ENCODE measurements at regions not wholly inside any gene's neighbourhood (a gene's known extent, or its start where the extent isn't known, plus 50 kb on each side); places are given as distances from the start of the nearest gene placed in this dataset.

- CTCF ChIA-PET: no interaction called here
- no peak for FAIRE-seq
- Histone ChIP-seq H3K27me3 (ENCODE audit: control insufficient read depth in 2 of 2, insufficient read depth in 2 of 2, low read length in 2 of 2) (peaks cover 2% of the 10 kb centered on the region in 2 experiments), H3K9me1 (replicated peaks; ENCODE audit: control insufficient read depth, extremely low read depth, insufficient read depth, low read length) (no peaks in the 10 kb centered on the region), H3K9me3 (replicated peaks; ENCODE audit: control insufficient read depth, insufficient read depth, low read length) (no peaks in the 10 kb centered on the region), H4K20me1 (replicated peaks; ENCODE audit: control insufficient read depth, extremely low read depth, insufficient read depth, low read length) (no peaks in the 10 kb centered on the region), H3K4me3 (replicated peaks in 1 of 3; ENCODE audit: insufficient read depth in 1 of 3, low read depth in 1 of 3, low read length in 3 of 3) (no peak overlapping the region), H3K4me2 (ENCODE audit: insufficient read depth, low read length) (no peak overlapping the region), H3K79me2 (ENCODE audit: control insufficient read depth, insufficient read depth, low read length) (no peaks in the 10 kb centered on the region), H3K27ac (ENCODE audit: insufficient read depth, low read depth, low read length) (no peak overlapping the region), H3K36me3 (ENCODE audit: control insufficient read depth in 2 of 2, extremely low read depth in 1 of 2, insufficient read depth in 2 of 2, low read length in 2 of 2) (no peaks in the 10 kb centered on the region), H3K4me1 (ENCODE audit: control insufficient read depth, extremely low read depth, insufficient read depth, low read length) (no peaks in the 10 kb centered on the region), H2AFZ (ENCODE audit: low read depth, low read length) (no peak overlapping the region), H3K9ac (replicated peaks; ENCODE audit: extremely low read depth, insufficient read depth, low read length) (no peak overlapping the region)
- no peak for DNase-seq (ENCODE audit: low read depth, low spot score)
- POLR2A ChIA-PET: no interaction called here
- intact Hi-C loops (cut with micrococcal nuclease) (no loop called here), dilution Hi-C loops (cut with MboI; ENCODE audit: extremely low pct_ligation_motif_present, low sequenced_read_pairs) (no loop called here)
- TF ChIP-seq FOS (IDR thresholded peaks at IDR 0.05; ENCODE audit: borderline replicate concordance, insufficient read depth, low read length) (no peak), CTCF (IDR thresholded peaks at IDR 0.05; ENCODE audit: extremely low read depth in 1 of 2, insufficient read depth in 1 of 2, low read depth in 1 of 2, low read length in 2 of 2) (no peak), EZH2 (IDR thresholded peaks at IDR 0.05; ENCODE audit: borderline replicate concordance, low read depth, low read length, severe bottlenecking) (no peak), GATA2 (IDR thresholded peaks at IDR 0.05; ENCODE audit: insufficient read depth, insufficient read length, low read depth, low read length) (no peak), MAX (IDR thresholded peaks at IDR 0.05; ENCODE audit: insufficient read depth, insufficient read length) (no peak), POLR2A (IDR thresholded peaks at IDR 0.05; ENCODE audit: low read depth, low read length) (no peak)
- BruUV-seq (replicated peaks): no TSS peak
Measured at GRCh38 chr12:63323942-63324341, 172.9 kb upstream of the AVPR1A start.

- no peak for DNase-seq (ENCODE audit: low read depth, low spot score)
- dilution Hi-C loops (cut with MboI; ENCODE audit: extremely low pct_ligation_motif_present, low sequenced_read_pairs) (no loop called here), intact Hi-C loops (cut with micrococcal nuclease) (no loop called here)
- Histone ChIP-seq H3K4me3 (replicated peaks in 1 of 3; ENCODE audit: insufficient read depth in 1 of 3, low read depth in 1 of 3, low read length in 3 of 3) (no peak overlapping the region), H3K79me2 (ENCODE audit: control insufficient read depth, insufficient read depth, low read length) (no peaks in the 10 kb centered on the region), H4K20me1 (replicated peaks; ENCODE audit: control insufficient read depth, extremely low read depth, insufficient read depth, low read length) (no peaks in the 10 kb centered on the region), H3K9ac (replicated peaks; ENCODE audit: extremely low read depth, insufficient read depth, low read length) (no peak overlapping the region), H3K4me2 (ENCODE audit: insufficient read depth, low read length) (no peak overlapping the region), H3K9me1 (replicated peaks; ENCODE audit: control insufficient read depth, extremely low read depth, insufficient read depth, low read length) (no peaks in the 10 kb centered on the region), H3K4me1 (ENCODE audit: control insufficient read depth, extremely low read depth, insufficient read depth, low read length) (no peaks in the 10 kb centered on the region), H2AFZ (ENCODE audit: low read depth, low read length) (no peak overlapping the region), H3K27me3 (ENCODE audit: control insufficient read depth in 2 of 2, insufficient read depth in 2 of 2, low read length in 2 of 2) (peaks cover 2% of the 10 kb centered on the region in 2 experiments), H3K9me3 (replicated peaks; ENCODE audit: control insufficient read depth, insufficient read depth, low read length) (no peaks in the 10 kb centered on the region), H3K36me3 (ENCODE audit: control insufficient read depth in 2 of 2, extremely low read depth in 1 of 2, insufficient read depth in 2 of 2, low read length in 2 of 2) (no peaks in the 10 kb centered on the region), H3K27ac (ENCODE audit: insufficient read depth, low read depth, low read length) (no peak overlapping the region)
- ChIA-PET CTCF (no interaction called here), POLR2A (no interaction called here)
- TF ChIP-seq FOS (IDR thresholded peaks at IDR 0.05; ENCODE audit: borderline replicate concordance, insufficient read depth, low read length) (no peak), POLR2AphosphoS5 (IDR thresholded peaks at IDR 0.05; ENCODE audit: insufficient read depth, low read depth, low read length) (no peak), CTCF (IDR thresholded peaks at IDR 0.05; ENCODE audit: extremely low read depth in 1 of 2, insufficient read depth in 1 of 2, low read depth in 1 of 2, low read length in 2 of 2) (no peak), MAX (IDR thresholded peaks at IDR 0.05; ENCODE audit: insufficient read depth, insufficient read length) (no peak), EZH2 (IDR thresholded peaks at IDR 0.05; ENCODE audit: borderline replicate concordance, low read depth, low read length, severe bottlenecking) (no peak), MYC (IDR thresholded peaks at IDR 0.05; ENCODE audit: low read depth, low read length) (no peak), GATA2 (IDR thresholded peaks at IDR 0.05; ENCODE audit: insufficient read depth, insufficient read length, low read depth, low read length) (no peak), JUN (IDR thresholded peaks at IDR 0.05; ENCODE audit: borderline replicate concordance, insufficient read depth, insufficient read length, low read depth) (no peak), POLR2A (IDR thresholded peaks at IDR 0.05; ENCODE audit: low read depth, low read length) (no peak)
- no peak for FAIRE-seq
- no TSS peak for BruUV-seq (replicated peaks)
Measured at GRCh38 chr12:63321373-63321772, 170.4 kb upstream of the AVPR1A start.

Measured in endothelial cell of umbilical vein (primary cell).